B cell (primary cell): ENCODE measurements at regions not wholly inside any gene's neighbourhood (a gene's known extent, or its start where the extent isn't known, plus 50 kb on each side); places are given as distances from the start of the nearest gene placed in this dataset.

ENCODE experiments used
- ATAC-seq: fragments of 200-7000 bp; cut with Tn5 transposase; one replicate; pipeline ENCODE4 v1.10.0; 2021; ENCODE audit warnings: low read depth, mild to moderate bottlenecking, moderate number of reproducible peaks, moderate library complexity
- CTCF ChIA-PET: fragments of 350-600 bp; sonication (Branson Sonifier 250); formaldehyde crosslinking; loops from one replicate; lab custom pipeline; 2021; ENCODE audit warnings: antibody characterized with exemption, inconsistent platforms; lab: Charles Lee
- POLR2A ChIA-PET: fragments of 350-600 bp; sonication (Branson Sonifier 250); formaldehyde crosslinking; loops from one replicate; lab custom pipeline; 2021; ENCODE audit warnings: antibody characterized with exemption; lab: Charles Lee
- DNase-seq: peaks from one replicate; pipeline ENCODE4 v3.0.0; 2013
- H2AFZ ChIP-seq: 2 replicates; pipeline ENCODE4 v1.6.1; 2012; ENCODE audit warnings: mild to moderate bottlenecking, low read depth, low read length; ENCODE audit not compliant: insufficient read depth, poor library complexity, severe bottlenecking
- H3K27ac ChIP-seq, 2 donors: 1 replicate in 1 of 2; 2 replicates in 1 of 2; pipeline ENCODE4 v1.5.1; 2012 to 2013; ENCODE audit warnings: low read length in 2 of 2, mild to moderate bottlenecking in 2 of 2, moderate library complexity in 1 of 2
- H3K27me3 ChIP-seq, 4 experiments: fragments of 200-600 bp in 1 of 4; sonication (generic) in 1 of 4; replicated peaks in 1 of 4; 1 replicate in 2 of 4; 2 replicates in 2 of 4; pipeline versions ENCODE4 v1.6.1 to v1.7.0; 2013 to 2016; ENCODE audit warnings: low read length in 3 of 4, mild to moderate bottlenecking in 2 of 4, mixed read lengths in 1 of 4, moderate library complexity in 1 of 4; ENCODE audit not compliant: insufficient read depth in 4 of 4, control insufficient read depth in 3 of 4; ENCODE audit errors: control extremely low read depth in 1 of 4
- H3K36me3 ChIP-seq, 2 experiments: replicated peaks in 1 of 2; 1 replicate in 1 of 2; 2 replicates in 1 of 2; pipeline versions ENCODE4 v1.6.1 to v1.7.1; 2013; ENCODE audit warnings: low read length in 1 of 2; ENCODE audit not compliant: insufficient read depth in 2 of 2, control insufficient read depth in 1 of 2; ENCODE audit errors: control extremely low read depth in 1 of 2, extremely low read depth in 1 of 2
- H3K4me1 ChIP-seq, 2 donors: fragments of 200-600 bp in 1 of 2; sonication (generic) in 1 of 2; 1 replicate in 1 of 2; 2 replicates in 1 of 2; pipeline versions ENCODE4 v1.5.1 to v1.6.1; 2013 to 2017; ENCODE audit warnings: low read length in 2 of 2; ENCODE audit not compliant: control insufficient read depth in 2 of 2, insufficient read depth in 2 of 2
- H3K4me2 ChIP-seq: replicated peaks from 2 replicates; pipeline ENCODE3; 2012; ENCODE audit warnings: mild to moderate bottlenecking, low read depth, low read length; ENCODE audit not compliant: poor library complexity, severe bottlenecking
- H3K4me3 ChIP-seq, 5 experiments: fragments of 200-600 bp in 1 of 5; sonication (generic) in 1 of 5; 1 replicate in 3 of 5; 2 replicates in 2 of 5; pipeline versions ENCODE4 v1.5.1 to v1.7.0; 2011 to 2016; ENCODE audit warnings: low read length in 4 of 5, mild to moderate bottlenecking in 4 of 5, low read depth in 2 of 5, control low read depth in 1 of 5, moderate library complexity in 1 of 5; ENCODE audit not compliant: insufficient read depth in 1 of 5; ENCODE audit errors: control extremely low read depth in 1 of 5, extremely low read depth in 1 of 5
- H3K79me2 ChIP-seq: fragments of 200-600 bp; sonication (generic); one replicate; pipeline ENCODE4 v1.6.0; 2016; ENCODE audit warnings: low read length; ENCODE audit not compliant: control insufficient read depth, insufficient read depth
- H3K9ac ChIP-seq: fragments of 200-600 bp; sonication (generic); 2 replicates; pipeline ENCODE4 v1.6.1; 2017; ENCODE audit warnings: mild to moderate bottlenecking, low read length, moderate library complexity
- H3K9me3 ChIP-seq, 3 donors: one replicate each; pipeline versions ENCODE4 v1.6.1 to v1.7.1; 2013; ENCODE audit warnings: low read length in 2 of 3; ENCODE audit not compliant: control insufficient read depth in 2 of 3, insufficient read depth in 1 of 3; ENCODE audit errors: control extremely low read depth in 1 of 3
- H4K20me1 ChIP-seq: 2 replicates; pipeline ENCODE4 v1.6.0; 2012; ENCODE audit warnings: mild to moderate bottlenecking, low read length; ENCODE audit not compliant: insufficient read depth, control insufficient read depth, poor library complexity, severe bottlenecking
- H3K27ac Mint-ChIP-seq: one replicate; pipeline ENCODE4 v1.8.0; 2021; ENCODE audit warnings: mixed read lengths
- H3K27me3 Mint-ChIP-seq: one replicate; pipeline ENCODE4 v1.8.0; 2021; ENCODE audit warnings: mixed read lengths
- H3K4me1 Mint-ChIP-seq: one replicate; pipeline ENCODE4 v1.8.0; 2021; ENCODE audit warnings: mixed read lengths
- H3K4me3 Mint-ChIP-seq: one replicate; pipeline ENCODE4 v1.8.0; 2021; ENCODE audit warnings: mixed read lengths
- H3K9me3 Mint-ChIP-seq: one replicate; pipeline ENCODE4 v1.8.0; 2022; ENCODE audit warnings: mixed read lengths; ENCODE audit not compliant: insufficient read depth
- EZH2 ChIP-seq: IDR thresholded peaks from 2 replicates; pipeline ENCODE4 v1.6.1; 2012; ENCODE audit warnings: borderline replicate concordance, low read depth, mild to moderate bottlenecking, moderate library complexity, low read length; ENCODE audit not compliant: insufficient read depth, poor library complexity, severe bottlenecking
- WGBS: methylation state at CpG from one replicate; pipeline ENCODE4 v1.1.5; 2013; ENCODE audit warnings: missing lambda C conversion rate; ENCODE audit not compliant: insufficient coverage; 5-methylcytosine and 5-hydroxymethylcytosine counted together
- intact Hi-C: fragments of 100-400 bp; cut with micrococcal nuclease; formaldehyde crosslinking; loops from one replicate; pipeline ENCODE4 v1.10.0; 2022
- TF ChIP-seq, protein P1 (sequence below): fragments of 200-600 bp; IDR thresholded peaks from one replicate; pipeline ENCODE4 v1.8.0; 2022; ENCODE audit warnings: antibody characterized with exemption, mild to moderate bottlenecking

DNA sequence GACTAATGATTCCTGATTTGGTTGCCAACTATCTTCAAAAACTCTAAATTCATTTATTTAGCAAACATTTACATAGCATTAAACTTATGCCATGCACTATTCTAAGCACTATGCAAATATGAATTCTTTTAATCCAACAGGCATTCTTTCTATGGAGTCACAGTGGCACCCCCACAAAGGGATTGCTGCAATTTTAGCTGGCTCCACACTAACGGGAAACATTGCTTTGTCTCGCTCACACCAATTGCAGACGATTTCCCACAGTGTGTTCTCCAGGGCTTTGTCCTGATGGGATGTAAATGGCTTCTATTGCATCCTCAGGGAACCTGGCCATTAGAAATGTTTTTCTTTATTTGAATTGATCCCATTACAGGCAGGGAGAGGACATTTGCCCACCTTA is 259.1 kb downstream of the BARHL2 start:
- no peaks in the 10 kb centered on the region for H3K27me3 Mint-ChIP-seq
- no peak overlapping the region for H3K27ac Mint-ChIP-seq
- no peak overlapping the region for H3K27ac ChIP-seq

DNA sequence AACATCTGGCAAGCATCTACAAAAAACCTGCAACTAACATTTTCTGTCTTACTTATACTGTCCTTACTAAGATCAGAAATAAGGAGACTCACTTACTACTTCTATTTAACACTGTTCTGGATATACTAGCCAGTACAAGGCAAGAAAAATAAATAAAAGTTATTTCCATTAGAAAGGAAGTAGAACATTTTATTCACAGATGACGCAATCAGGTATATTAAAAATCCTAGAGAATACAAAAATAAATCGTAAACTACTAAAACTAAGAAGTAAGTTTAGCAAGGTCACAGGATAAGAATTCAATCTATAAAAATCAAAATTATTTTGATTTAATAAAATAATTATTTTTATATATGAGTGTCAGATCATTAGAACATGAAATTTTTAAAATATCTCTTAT is 264.6 kb downstream of the BARHL2 start:
- ATAC-seq, result no peak
- Histone ChIP-seq H3K27ac (no peak overlapping the region), H3K4me3 (no peak overlapping the region), H4K20me1 (no peaks in the 10 kb centered on the region), H3K4me2 (no peak overlapping the region), H2AFZ (no peak overlapping the region), H3K79me2 (no peaks in the 10 kb centered on the region), H3K4me1 (no peaks in the 10 kb centered on the region), H3K36me3 (no peaks in the 10 kb centered on the region), H3K27me3 (no peaks in the 10 kb centered on the region), H3K9me3 (no peaks in the 10 kb centered on the region), H3K9ac (no peak overlapping the region)
- H3K4me3 Mint-ChIP-seq, result no peak overlapping the region
- intact Hi-C loops, result no loop called here
- no CpG with 5 or more reads among the region's 2 CpGs for WGBS
- POLR2A ChIA-PET, result no interaction called here
- TF ChIP-seq, protein P1, sequence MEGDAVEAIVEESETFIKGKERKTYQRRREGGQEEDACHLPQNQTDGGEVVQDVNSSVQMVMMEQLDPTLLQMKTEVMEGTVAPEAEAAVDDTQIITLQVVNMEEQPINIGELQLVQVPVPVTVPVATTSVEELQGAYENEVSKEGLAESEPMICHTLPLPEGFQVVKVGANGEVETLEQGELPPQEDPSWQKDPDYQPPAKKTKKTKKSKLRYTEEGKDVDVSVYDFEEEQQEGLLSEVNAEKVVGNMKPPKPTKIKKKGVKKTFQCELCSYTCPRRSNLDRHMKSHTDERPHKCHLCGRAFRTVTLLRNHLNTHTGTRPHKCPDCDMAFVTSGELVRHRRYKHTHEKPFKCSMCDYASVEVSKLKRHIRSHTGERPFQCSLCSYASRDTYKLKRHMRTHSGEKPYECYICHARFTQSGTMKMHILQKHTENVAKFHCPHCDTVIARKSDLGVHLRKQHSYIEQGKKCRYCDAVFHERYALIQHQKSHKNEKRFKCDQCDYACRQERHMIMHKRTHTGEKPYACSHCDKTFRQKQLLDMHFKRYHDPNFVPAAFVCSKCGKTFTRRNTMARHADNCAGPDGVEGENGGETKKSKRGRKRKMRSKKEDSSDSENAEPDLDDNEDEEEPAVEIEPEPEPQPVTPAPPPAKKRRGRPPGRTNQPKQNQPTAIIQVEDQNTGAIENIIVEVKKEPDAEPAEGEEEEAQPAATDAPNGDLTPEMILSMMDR, result no peak
- no peak for TF ChIP-seq EZH2
- no peaks in the 10 kb centered on the region for H3K9me3 Mint-ChIP-seq
- CTCF ChIA-PET, result no interaction called here
- no peaks in the 10 kb centered on the region for H3K4me1 Mint-ChIP-seq
- DNase-seq, result no peak
- peaks cover 5% of the 10 kb centered on the region for H3K27me3 Mint-ChIP-seq
- no peak overlapping the region for H3K27ac Mint-ChIP-seq

More for the DNA sequence above, 259.1 kb downstream of the BARHL2 start:
- no peak for DNase-seq
- Histone ChIP-seq H3K36me3 (no peaks in the 10 kb centered on the region), H3K27me3 (no peaks in the 10 kb centered on the region), H4K20me1 (no peaks in the 10 kb centered on the region), H3K4me3 (no peak overlapping the region), H2AFZ (no peak overlapping the region), H3K79me2 (no peaks in the 10 kb centered on the region), H3K4me1 (no peaks in the 10 kb centered on the region), H3K9ac (no peak overlapping the region), H3K9me3 (no peaks in the 10 kb centered on the region), H3K4me2 (no peak overlapping the region)
- H3K4me3 Mint-ChIP-seq, result no peak overlapping the region
- H3K4me1 Mint-ChIP-seq, result no peaks in the 10 kb centered on the region
- intact Hi-C loops, result no loop called here
- no peaks in the 10 kb centered on the region for H3K9me3 Mint-ChIP-seq
- POLR2A ChIA-PET, result no interaction called here
- ATAC-seq, result no peak
- CTCF ChIA-PET, result no interaction called here
- no CpG with 5 or more reads among the region's 3 CpGs for WGBS
- TF ChIP-seq EZH2, result no peak
